Mesenchymal stem cell (in vitro differentiated cells and primary cell): ENCODE measurements at regions not wholly inside any gene's neighbourhood (a gene's known extent, or its start where the extent isn't known, plus 50 kb on each side); places are given as distances from the start of the nearest gene placed in this dataset.
A peak's percentile ranks its signal among the peaks of the same experiment; 100 is the strongest.

Experiments
- DNase-seq: peaks from one replicate; pipeline ENCODE4 v3.0.0-alpha.2; 2013
- H2AFZ ChIP-seq: one replicate; pipeline ENCODE4 v1.6.1; 2013; ENCODE audit warnings: low read depth, mild to moderate bottlenecking, control low read depth, inconsistent platforms, low read length, moderate library complexity
- H2AK5ac ChIP-seq: 2 replicates; pipeline ENCODE4 v1.6.1; 2013; ENCODE audit warnings: low read length, moderate library complexity, mild to moderate bottlenecking, inconsistent platforms; ENCODE audit not compliant: severe bottlenecking
- H2BK120ac ChIP-seq: one replicate; pipeline ENCODE4 v1.6.1; 2013; ENCODE audit warnings: low read depth, mild to moderate bottlenecking, inconsistent platforms, low read length, moderate library complexity
- H2BK12ac ChIP-seq, 2 experiments: one replicate each; pipeline ENCODE4 v1.6.1; 2013; ENCODE audit warnings: inconsistent platforms in 2 of 2, low read length in 2 of 2, mild to moderate bottlenecking in 2 of 2, moderate library complexity in 2 of 2, control low read depth in 1 of 2
- H2BK15ac ChIP-seq: one replicate; pipeline ENCODE4 v1.6.1; 2013; ENCODE audit warnings: mild to moderate bottlenecking, low read depth, inconsistent platforms; ENCODE audit not compliant: poor library complexity, severe bottlenecking
- H2BK5ac ChIP-seq: 2 replicates; pipeline ENCODE4 v1.6.1; 2013; ENCODE audit warnings: low read depth, mild to moderate bottlenecking, low read length, control low read depth, inconsistent platforms; ENCODE audit not compliant: poor library complexity, severe bottlenecking
- H3K14ac ChIP-seq, 2 experiments: one replicate each; pipeline ENCODE4 v1.6.1; 2013; ENCODE audit warnings: inconsistent platforms in 2 of 2, low read length in 2 of 2, control low read depth in 1 of 2, mild to moderate bottlenecking in 1 of 2, moderate library complexity in 1 of 2
- H3K18ac ChIP-seq, 2 experiments: one replicate each; pipeline ENCODE4 v1.6.1; 2013; ENCODE audit warnings: inconsistent platforms in 2 of 2, low read length in 2 of 2, control low read depth in 1 of 2, low read depth in 1 of 2, mild to moderate bottlenecking in 1 of 2
- H3K23ac ChIP-seq, 2 experiments: one replicate each; pipeline ENCODE4 v1.6.1; 2013; ENCODE audit warnings: inconsistent platforms in 2 of 2, low read length in 2 of 2, mild to moderate bottlenecking in 2 of 2, moderate library complexity in 2 of 2, control low read depth in 1 of 2
- H3K27ac ChIP-seq: 2 replicates; pipeline ENCODE4 v1.5.1; 2013; ENCODE audit warnings: mild to moderate bottlenecking, moderate library complexity, low read length, control low read depth, inconsistent platforms; ENCODE audit not compliant: poor library complexity, severe bottlenecking
- H3K27me3 ChIP-seq, 2 experiments: 2 replicates each; pipeline versions ENCODE4 v1.6.1 to v1.7.0; 2013; ENCODE audit warnings: low read length in 2 of 2, mild to moderate bottlenecking in 2 of 2, moderate library complexity in 2 of 2, control low read depth in 1 of 2, inconsistent platforms in 1 of 2; ENCODE audit not compliant: control insufficient read depth in 1 of 2, insufficient read depth in 1 of 2
- H3K36me3 ChIP-seq, 2 experiments: 2 replicates each; pipeline versions ENCODE4 v1.6.1 to v1.7.0; 2013; ENCODE audit warnings: low read length in 2 of 2, control low read depth in 1 of 2, inconsistent platforms in 1 of 2, low read depth in 1 of 2, mild to moderate bottlenecking in 1 of 2; ENCODE audit not compliant: insufficient read depth in 2 of 2, control insufficient read depth in 1 of 2
- H3K4ac ChIP-seq, 2 experiments: one replicate each; pipeline ENCODE4 v1.6.1; 2013; ENCODE audit warnings: inconsistent platforms in 2 of 2, low read length in 2 of 2, mild to moderate bottlenecking in 2 of 2, moderate library complexity in 2 of 2, control low read depth in 1 of 2, low read depth in 1 of 2
- H3K4me1 ChIP-seq: 2 replicates; pipeline ENCODE4 v1.6.1; 2013; ENCODE audit warnings: low read depth, low read length, control low read depth; ENCODE audit not compliant: control insufficient read depth, insufficient read depth
- H3K4me2 ChIP-seq: 2 replicates; pipeline ENCODE4 v1.6.1; 2013; ENCODE audit warnings: low read length, mild to moderate bottlenecking, inconsistent platforms; ENCODE audit not compliant: poor library complexity, severe bottlenecking
- H3K4me3 ChIP-seq, 2 experiments: 2 replicates each; pipeline versions ENCODE4 v1.5.1 to v1.7.0; 2013; ENCODE audit warnings: low read length in 2 of 2, mild to moderate bottlenecking in 2 of 2, control low read depth in 1 of 2, low read depth in 1 of 2; ENCODE audit not compliant: insufficient read depth in 1 of 2
- H3K79me1 ChIP-seq: replicated peaks from 2 replicates; pipeline ENCODE4 v1.6.1; 2013; ENCODE audit warnings: mild to moderate bottlenecking, control low read depth, low read length, inconsistent platforms; ENCODE audit not compliant: poor library complexity, severe bottlenecking
- H3K9ac ChIP-seq: 2 replicates; pipeline ENCODE4 v1.7.0; 2013; ENCODE audit warnings: mild to moderate bottlenecking, low read length, moderate library complexity
- H3K9me3 ChIP-seq: 2 replicates; pipeline ENCODE4 v1.7.0; 2013; ENCODE audit warnings: mild to moderate bottlenecking, low read length; ENCODE audit not compliant: control insufficient read depth
- H4K8ac ChIP-seq: one replicate; pipeline ENCODE4 v1.6.1; 2013; ENCODE audit warnings: inconsistent platforms, mild to moderate bottlenecking, low read length, moderate library complexity
- H4K91ac ChIP-seq: one replicate; pipeline ENCODE4 v1.6.1; 2013; ENCODE audit warnings: mild to moderate bottlenecking, low read length, inconsistent platforms
- WGBS: methylation state at CpG from one replicate; pipeline ENCODE4 v1.1.7; 2013; ENCODE audit warnings: mixed read lengths; 5-methylcytosine and 5-hydroxymethylcytosine counted together

- H3K14ac ChIP-seq: no peak overlapping the region
- WGBS: 69% methylated on average over 3 of the region's 3 CpGs
Measured at GRCh38 chr3:83877910-83878309, 1080.9 kb upstream of the CADM2 start.

GRCh38 chr3:83882701-83883100, 1076.1 kb upstream of the CADM2 start:
- Histone ChIP-seq H3K4me1 (no peaks in the 10 kb centered on the region), H4K8ac (no peak overlapping the region), H2BK120ac (no peak overlapping the region), H3K14ac (no peak overlapping the region), H3K27me3 (no peaks in the 10 kb centered on the region), H2BK5ac (no peak overlapping the region), H2AFZ (no peak overlapping the region), H2AK5ac (no peak overlapping the region), H3K4me3 (no peak overlapping the region), H3K4me2 (no peak overlapping the region), H2BK15ac (no peak overlapping the region), H3K23ac (no peak overlapping the region), H3K9me3 (no peaks in the 10 kb centered on the region), H4K91ac (no peak overlapping the region), H3K18ac (no peak overlapping the region), H3K27ac (no peak overlapping the region), H2BK12ac (no peak overlapping the region), H3K36me3 (no peaks in the 10 kb centered on the region), H3K79me1 (no peaks in the 10 kb centered on the region), H3K4ac (no peak overlapping the region), H3K9ac (no peak overlapping the region)
- no peak for DNase-seq
- WGBS: 87% methylated on average over 2 of the region's 2 CpGs

More at GRCh38 chr3:83877910-83878309, 1080.9 kb upstream of the CADM2 start:
- Histone ChIP-seq H3K4me3 (no peak overlapping the region), H2BK5ac (no peak overlapping the region), H3K4me2 (no peak overlapping the region), H3K4me1 (no peaks in the 10 kb centered on the region), H4K91ac (no peak overlapping the region), H3K27ac (no peak overlapping the region), H3K36me3 (no peaks in the 10 kb centered on the region), H3K27me3 (no peaks in the 10 kb centered on the region), H2AK5ac (no peak overlapping the region), H3K18ac (no peak overlapping the region), H2BK12ac (no peak overlapping the region), H3K9ac (no peak overlapping the region), H2BK15ac (no peak overlapping the region), H4K8ac (no peak overlapping the region), H3K9me3 (peaks cover 9% of the 10 kb centered on the region), H3K79me1 (no peaks in the 10 kb centered on the region), H2AFZ (no peak overlapping the region), H3K23ac (no peak overlapping the region), H2BK120ac (no peak overlapping the region), H3K4ac (no peak overlapping the region)
- no peak for DNase-seq

GRCh38 chr3:83890039-83890762, 1068.6 kb upstream of the CADM2 start:
- no peak overlapping the region for H2BK12ac ChIP-seq
- no peak overlapping the region for H3K27ac ChIP-seq
- H2AK5ac ChIP-seq: no peak overlapping the region
- H3K4me2 ChIP-seq: no peak overlapping the region
- no peak overlapping the region for H3K23ac ChIP-seq
- H3K36me3 ChIP-seq: no peaks in the 10 kb centered on the region
- no peak overlapping the region for H2BK15ac ChIP-seq
- H3K18ac ChIP-seq: no peak overlapping the region
- no peak overlapping the region for H4K91ac ChIP-seq
- no peak overlapping the region for H3K4ac ChIP-seq
- no peak overlapping the region for H2AFZ ChIP-seq
- no peaks in the 10 kb centered on the region for H3K79me1 ChIP-seq
- H2BK120ac ChIP-seq: no peak overlapping the region
- peak; percentile 10 for DNase-seq
- H4K8ac ChIP-seq: no peak overlapping the region
- no peak overlapping the region for H3K14ac ChIP-seq
- no CpG with 5 or more reads among the region's 1 CpG for WGBS
- no peak overlapping the region for H2BK5ac ChIP-seq
- no peak overlapping the region for H3K9ac ChIP-seq
- no peaks in the 10 kb centered on the region for H3K27me3 ChIP-seq
- H3K4me1 ChIP-seq: no peaks in the 10 kb centered on the region
- no peak overlapping the region for H3K4me3 ChIP-seq
- no peaks in the 10 kb centered on the region for H3K9me3 ChIP-seq

GRCh38 chr3:83890763-83891135, 1068.0 kb upstream of the CADM2 start:
- 17% methylated on average over 1 of the region's 2 CpGs for WGBS
- no peak for DNase-seq
- no peak overlapping the region for H3K14ac ChIP-seq
- H4K8ac ChIP-seq: no peak overlapping the region
- no peak overlapping the region for H3K4me3 ChIP-seq
- no peak overlapping the region for H2BK12ac ChIP-seq
- H4K91ac ChIP-seq: no peak overlapping the region
- no peak overlapping the region for H2BK5ac ChIP-seq
- H2AFZ ChIP-seq: no peak overlapping the region
- no peaks in the 10 kb centered on the region for H3K36me3 ChIP-seq
- no peak overlapping the region for H3K18ac ChIP-seq
- H3K9me3 ChIP-seq: no peaks in the 10 kb centered on the region
- H3K4me2 ChIP-seq: no peak overlapping the region
- no peak overlapping the region for H3K27ac ChIP-seq
- no peaks in the 10 kb centered on the region for H3K79me1 ChIP-seq
- H3K4me1 ChIP-seq: no peaks in the 10 kb centered on the region
- no peaks in the 10 kb centered on the region for H3K27me3 ChIP-seq
- no peak overlapping the region for H2BK120ac ChIP-seq
- no peak overlapping the region for H2AK5ac ChIP-seq
- no peak overlapping the region for H3K4ac ChIP-seq
- H2BK15ac ChIP-seq: no peak overlapping the region
- H3K23ac ChIP-seq: no peak overlapping the region
- no peak overlapping the region for H3K9ac ChIP-seq
